Natural killer cell treated with Interleukin-12 subunit alpha and Interleukin-12 subunit beta and Interleukin-15 and Interleukin-18, amount 100 ng/mL, for 72 hours (primary cell): ENCODE measurements at regions not wholly inside any gene's neighbourhood (a gene's known extent, or its start where the extent isn't known, plus 50 kb on each side); places are given as distances from the start of the nearest gene placed in this dataset.

Experiments used
- ATAC-seq, 2 donors: fragments of 150-1000 bp; cut with Tn5 transposase in 1 of 2; sonication (Bioruptor Pico), chemical (Tn5 transposase) in 1 of 2; 2 replicates each; pipeline ENCODE4 v1.10.0; 2021
- DNase-seq: peaks from one replicate; pipeline ENCODE4 v3.0.0; 2022; ENCODE audit warnings: low spot score
- H3K27ac Mint-ChIP-seq, 2 donors: 1 replicate in 1 of 2; 2 replicates in 1 of 2; pipeline ENCODE4 v1.8.0; 2022; ENCODE audit warnings: mixed read lengths in 2 of 2, mild to moderate bottlenecking in 1 of 2, moderate library complexity in 1 of 2
- H3K27me3 Mint-ChIP-seq, 2 donors: 1 replicate in 1 of 2; 2 replicates in 1 of 2; pipeline ENCODE4 v1.8.0; 2022; ENCODE audit warnings: mixed read lengths in 2 of 2
- H3K36me3 Mint-ChIP-seq: one replicate; pipeline ENCODE4 v1.8.0; 2022; ENCODE audit warnings: mixed read lengths
- H3K4me1 Mint-ChIP-seq, 2 donors: 1 replicate in 1 of 2; 2 replicates in 1 of 2; pipeline ENCODE4 v1.8.0; 2022; ENCODE audit warnings: low read depth in 2 of 2, mixed read lengths in 2 of 2, mild to moderate bottlenecking in 1 of 2
- H3K4me3 Mint-ChIP-seq: one replicate; pipeline ENCODE4 v1.8.0; 2022; ENCODE audit warnings: mixed read lengths
- H3K9me3 Mint-ChIP-seq: 2 replicates; pipeline ENCODE4 v1.8.0; 2022; ENCODE audit warnings: mixed read lengths

- Mint-ChIP-seq H3K9me3 (no peaks in the 10 kb centered on the region), H3K27me3 (no peaks in the 10 kb centered on the region), H3K27ac (no peak overlapping the region), H3K4me3 (no peak overlapping the region), H3K4me1 (peaks cover 7 to 9% of the 10 kb centered on the region in 2 donors), H3K36me3 (no peaks in the 10 kb centered on the region)
- ATAC-seq (no peak), DNase-seq (no peak)
Observed at GRCh38 chr9:36450110-36450732, 50.2 kb upstream of the RNF38 start.
